ENCODE measurements at regions not wholly inside any gene's neighbourhood (a gene's known extent, or its start where the extent isn't known, plus 50 kb on each side); places are given as distances from the start of the nearest gene placed in this dataset.

GRCh38 chr9:105828171-105828570 lies 133.8 kb downstream of the TMEM38B start:
- Mint-ChIP-seq H3K4me3 (no peak overlapping the region), H3K4me1 (no peaks in the 10 kb centered on the region), H3K9me3 (peaks cover 8% of the 10 kb centered on the region), H3K36me3 (peaks cover 27% of the 10 kb centered on the region), H3K27me3 (no peaks in the 10 kb centered on the region), H3K27ac (no peak overlapping the region)
- ATAC-seq, result no peak

GRCh38 chr9:105828596-105829213 lies 134.4 kb downstream of the TMEM38B start:
- Mint-ChIP-seq H3K9me3 (peaks cover 3% of the 10 kb centered on the region), H3K27me3 (no peaks in the 10 kb centered on the region), H3K4me3 (no peak overlapping the region), H3K27ac (no peak overlapping the region), H3K36me3 (peaks cover 27% of the 10 kb centered on the region), H3K4me1 (no peaks in the 10 kb centered on the region)
- no peak for ATAC-seq

GRCh38 chr9:105830461-105830860 lies 136.1 kb downstream of the TMEM38B start:
- no peak overlapping the region for H3K4me3 Mint-ChIP-seq
- peaks cover 3% of the 10 kb centered on the region for H3K9me3 Mint-ChIP-seq
- H3K27me3 Mint-ChIP-seq, result no peaks in the 10 kb centered on the region
- peaks cover 20% of the 10 kb centered on the region for H3K36me3 Mint-ChIP-seq
- no peaks in the 10 kb centered on the region for H3K4me1 Mint-ChIP-seq
- ATAC-seq, result no peak
- H3K27ac Mint-ChIP-seq, result no peak overlapping the region

DNA sequence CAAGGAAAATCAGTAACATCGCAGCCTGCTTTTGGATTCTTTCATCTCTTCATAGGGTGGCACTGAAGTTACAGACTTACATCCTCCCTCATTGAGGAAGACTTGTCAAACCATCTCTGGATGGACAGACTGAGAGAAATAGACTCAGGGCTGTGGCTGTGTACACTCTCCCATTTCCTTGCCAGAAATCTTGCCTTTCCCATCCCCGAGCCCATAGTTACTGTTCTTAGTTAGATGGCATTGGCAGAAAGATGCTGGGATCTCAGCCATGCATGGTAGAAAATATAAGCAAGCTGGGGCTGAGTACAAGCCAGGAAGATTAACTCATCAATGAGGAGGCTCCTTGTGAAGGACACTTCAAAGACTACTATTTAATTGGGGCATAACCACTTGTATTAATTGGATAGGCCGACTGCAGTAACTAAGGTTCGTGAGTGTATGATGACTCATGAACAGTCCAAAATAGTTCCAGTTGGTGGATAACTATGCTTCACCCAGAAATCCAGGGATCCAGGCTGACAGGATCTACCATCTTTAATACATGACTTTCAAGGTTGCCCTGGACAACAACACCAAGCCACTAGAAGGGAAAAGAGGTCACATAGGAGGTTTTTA lies 137.9 kb downstream of the TMEM38B start:
- Mint-ChIP-seq H3K27me3 (no peaks in the 10 kb centered on the region), H3K9me3 (no peaks in the 10 kb centered on the region), H3K4me1 (no peaks in the 10 kb centered on the region), H3K27ac (no peak overlapping the region), H3K4me3 (no peak overlapping the region), H3K36me3 (peaks cover 16% of the 10 kb centered on the region)
- no peak for ATAC-seq

- Mint-ChIP-seq H3K4me1 (no peaks in the 10 kb centered on the region), H3K36me3 (peaks cover 6% of the 10 kb centered on the region), H3K9me3 (no peaks in the 10 kb centered on the region), H3K27ac (no peak overlapping the region), H3K27me3 (no peaks in the 10 kb centered on the region), H3K4me3 (no peak overlapping the region)
- ATAC-seq, result no peak
Measured at GRCh38 chr9:105833271-105833975, 139.1 kb downstream of the TMEM38B start.

DNA sequence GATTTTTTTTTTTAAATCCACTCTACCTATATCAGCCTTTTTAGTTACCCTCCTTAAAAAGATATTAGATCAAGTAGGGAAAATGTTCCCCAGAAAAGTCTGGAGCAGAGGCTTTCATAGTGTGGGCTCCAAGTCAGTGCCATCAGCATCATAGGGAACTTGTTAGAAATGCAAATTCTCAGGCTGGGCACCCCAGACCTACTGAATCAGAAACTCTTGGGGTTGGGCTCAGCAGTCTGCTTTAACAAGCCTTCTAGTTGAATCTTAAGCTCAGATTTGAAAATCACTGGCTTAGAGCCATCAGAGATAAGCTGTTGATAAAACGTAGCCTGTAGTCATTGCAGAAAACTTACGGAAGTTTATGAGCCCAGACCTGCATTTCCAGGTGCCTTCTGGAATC lies 140.1 kb downstream of the TMEM38B start:
- Mint-ChIP-seq H3K27ac (no peak overlapping the region), H3K4me1 (no peaks in the 10 kb centered on the region), H3K27me3 (no peaks in the 10 kb centered on the region), H3K36me3 (no peaks in the 10 kb centered on the region), H3K9me3 (no peaks in the 10 kb centered on the region), H3K4me3 (no peak overlapping the region)
- no peak for ATAC-seq

- H3K9me3 Mint-ChIP-seq, result no peaks in the 10 kb centered on the region
- no peaks in the 10 kb centered on the region for H3K27me3 Mint-ChIP-seq
- no peak overlapping the region for H3K27ac Mint-ChIP-seq
- no peak overlapping the region for H3K4me3 Mint-ChIP-seq
- ATAC-seq, result no peak
- no peaks in the 10 kb centered on the region for H3K4me1 Mint-ChIP-seq
- H3K36me3 Mint-ChIP-seq, result no peaks in the 10 kb centered on the region
Measured at GRCh38 chr9:105835721-105836120, 141.4 kb downstream of the TMEM38B start.

GRCh38 chr9:105836936-105837660 lies 142.8 kb downstream of the TMEM38B start:
- no peak overlapping the region for H3K4me3 Mint-ChIP-seq

DNA sequence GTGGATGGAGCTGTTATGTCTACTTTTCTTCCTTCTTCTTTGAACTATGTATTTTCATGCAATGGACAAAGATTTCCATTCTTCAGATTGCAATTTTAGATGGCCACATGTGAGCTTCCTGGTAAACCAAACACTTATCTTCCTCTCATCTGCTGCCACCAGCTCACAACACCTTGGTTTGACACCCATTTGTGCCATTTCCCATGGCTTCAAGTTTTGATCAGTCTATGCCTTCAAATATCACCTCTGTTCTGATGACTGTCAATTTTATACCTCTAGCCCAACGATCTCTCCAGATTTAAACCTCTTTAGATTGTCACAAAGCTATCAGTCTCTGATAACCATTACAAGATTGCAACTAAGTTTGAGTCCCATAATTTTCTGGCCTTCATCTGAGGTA lies 147.2 kb downstream of the TMEM38B start:
- peaks cover 3% of the 10 kb centered on the region for H3K9me3 Mint-ChIP-seq
- ATAC-seq, result no peak
- no peaks in the 10 kb centered on the region for H3K4me1 Mint-ChIP-seq
- no peak overlapping the region for H3K4me3 Mint-ChIP-seq
- H3K27ac Mint-ChIP-seq, result no peak overlapping the region
- no peaks in the 10 kb centered on the region for H3K27me3 Mint-ChIP-seq
- H3K36me3 Mint-ChIP-seq, result peaks cover 4% of the 10 kb centered on the region

More at GRCh38 chr9:105836936-105837660, 142.8 kb downstream of the TMEM38B start:
- no peaks in the 10 kb centered on the region for H3K27me3 Mint-ChIP-seq
- no peak overlapping the region for H3K27ac Mint-ChIP-seq
- H3K36me3 Mint-ChIP-seq, result peaks cover 4% of the 10 kb centered on the region
- H3K9me3 Mint-ChIP-seq, result peaks cover 3% of the 10 kb centered on the region
- H3K4me1 Mint-ChIP-seq, result no peaks in the 10 kb centered on the region
- ATAC-seq, result no peak

- Mint-ChIP-seq H3K36me3 (peaks cover 4% of the 10 kb centered on the region), H3K4me3 (no peak overlapping the region), H3K27me3 (no peaks in the 10 kb centered on the region), H3K9me3 (peaks cover 3% of the 10 kb centered on the region), H3K27ac (no peak overlapping the region), H3K4me1 (no peaks in the 10 kb centered on the region)
- ATAC-seq, result no peak
Measured at GRCh38 chr9:105842023-105842644, 147.8 kb downstream of the TMEM38B start.

- ATAC-seq, result no peak
- H3K27ac Mint-ChIP-seq, result no peak overlapping the region
Measured at GRCh38 chr9:105846825-105847224, 152.5 kb downstream of the TMEM38B start.

DNA sequence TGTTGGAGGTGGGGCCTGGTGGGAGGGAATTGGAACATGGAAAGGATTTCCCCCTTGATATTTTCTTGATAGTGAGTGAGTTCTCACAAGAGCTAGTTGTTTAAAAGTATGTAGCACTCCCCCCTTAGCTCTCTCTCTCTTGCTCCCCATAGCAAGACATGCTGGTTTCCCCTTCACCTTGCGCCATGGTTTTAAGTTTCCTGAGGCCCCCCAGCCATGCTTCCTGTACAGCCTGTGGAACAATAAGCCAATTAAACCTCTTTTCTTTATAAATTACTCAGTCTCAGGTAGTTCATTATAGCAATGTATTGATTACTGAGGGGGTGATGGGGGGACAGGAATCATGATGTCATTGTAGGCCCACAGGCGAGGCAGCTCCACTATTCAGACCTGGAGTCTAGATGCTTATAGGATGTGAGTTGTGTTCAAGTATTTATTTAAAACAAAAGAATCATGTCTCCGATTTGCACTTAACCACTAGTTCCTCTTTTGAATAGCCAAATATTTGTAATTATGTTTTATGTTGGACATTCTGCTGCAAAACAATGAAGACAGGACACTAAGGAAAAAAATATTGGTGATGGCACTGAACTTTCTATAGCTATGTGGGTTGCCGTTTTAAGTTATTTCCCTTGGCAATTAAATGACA lies 156.6 kb downstream of the TMEM38B start:
- Mint-ChIP-seq H3K36me3 (peaks cover 6% of the 10 kb centered on the region), H3K27me3 (no peaks in the 10 kb centered on the region), H3K9me3 (peaks cover 8% of the 10 kb centered on the region), H3K4me1 (no peaks in the 10 kb centered on the region), H3K27ac (no peak overlapping the region), H3K4me3 (no peak overlapping the region)
- no peak for ATAC-seq

More at GRCh38 chr9:105846825-105847224, 152.5 kb downstream of the TMEM38B start:
- no peak overlapping the region for H3K4me3 Mint-ChIP-seq
- no peaks in the 10 kb centered on the region for H3K9me3 Mint-ChIP-seq
- no peaks in the 10 kb centered on the region for H3K27me3 Mint-ChIP-seq
- no peaks in the 10 kb centered on the region for H3K4me1 Mint-ChIP-seq
- H3K36me3 Mint-ChIP-seq, result peaks cover under 1% of the 10 kb centered on the region

- peaks cover 11% of the 10 kb centered on the region for H3K36me3 Mint-ChIP-seq
- no peak overlapping the region for H3K4me3 Mint-ChIP-seq
- no peaks in the 10 kb centered on the region for H3K27me3 Mint-ChIP-seq
- no peak for ATAC-seq
- H3K27ac Mint-ChIP-seq, result no peak overlapping the region
- H3K4me1 Mint-ChIP-seq, result peaks cover 17% of the 10 kb centered on the region
- peaks cover 11% of the 10 kb centered on the region for H3K9me3 Mint-ChIP-seq
Measured at GRCh38 chr9:105854026-105854782, 159.9 kb downstream of the TMEM38B start.

All from stimulated activated memory B cell treated with anti-CD40 and anti-IgM and Interleukin-4, amounts not matched to agents 10 μg/mL and 1 μg/mL and 100 μg/mL, for 72 hours (primary cell).